ENCODE measurements at regions not wholly inside any gene's neighbourhood (a gene's known extent, or its start where the extent isn't known, plus 50 kb on each side); places are given as distances from the start of the nearest gene placed in this dataset.

GRCh38 chr12:107388263-107388662 is 294.9 kb upstream of the CRY1 start:
- no peak overlapping the region for H3K9ac ChIP-seq (replicated peaks in 1 of 4; ENCODE audit: extremely low read depth in 1 of 4, low read depth in 3 of 4, low read length in 3 of 4)
- H3K23me2 ChIP-seq (ENCODE audit: low read depth, low read length) = no peaks in the 10 kb centered on the region; the same call in 1 of the 2 replicates
- no peak overlapping the region for H2BK5ac ChIP-seq (ENCODE audit: low read depth, low read length)
- H3K79me1 ChIP-seq (ENCODE audit: low read depth, low read length) = no peaks in the 10 kb centered on the region
- no peaks in the 10 kb centered on the region for H4K20me1 ChIP-seq (replicated peaks in 1 of 2; ENCODE audit: control insufficient read depth in 1 of 2, insufficient read depth in 2 of 2, low read length in 2 of 2)
- no peak overlapping the region for H3K4ac ChIP-seq (replicated peaks; ENCODE audit: insufficient read length, low read depth, low read length)
- H2BK120ac ChIP-seq (replicated peaks; ENCODE audit: low read depth, low read length) = no peak overlapping the region
- H3K79me2 ChIP-seq (ENCODE audit: control insufficient read depth in 1 of 2, insufficient read depth in 2 of 2, low read length in 2 of 2) = no peaks in the 10 kb centered on the region
- DNase-seq (ENCODE audit: low read depth in 1 of 2, low spot score in 2 of 2) (no peak), FAIRE-seq (no peak)
- H2BK20ac ChIP-seq (ENCODE audit: low read length) = no peak overlapping the region
- H2BK15ac ChIP-seq (ENCODE audit: low read length) = no peak overlapping the region
- no peak overlapping the region for H3K4me2 ChIP-seq (ENCODE audit: insufficient read depth in 1 of 2, low read depth in 2 of 2, low read length in 2 of 2)
- ChIA-PET POLR2A (ENCODE audit: partially characterized antibody) (no interaction called here), CTCF (ENCODE audit: partially characterized antibody) (no interaction called here)
- H2BK12ac ChIP-seq (ENCODE audit: low read depth, low read length) = no peak overlapping the region
- no peak overlapping the region for H3K18ac ChIP-seq (ENCODE audit: extremely low read depth, low read length)
- no peak overlapping the region for H4K91ac ChIP-seq (replicated peaks; ENCODE audit: insufficient read length, low read length)
- no peak overlapping the region; the same call in 1 of the 2 replicates for H4K8ac ChIP-seq (ENCODE audit: extremely low read depth, insufficient read depth, low read length)
- H3K4me3 ChIP-seq (ENCODE audit: extremely low read depth in 1 of 4, insufficient read depth in 2 of 4, low read depth in 3 of 4, low read length in 4 of 4) = no peak overlapping the region
- H2AK5ac ChIP-seq (ENCODE audit: low read depth, low read length) = no peak overlapping the region
- H3K9me3 ChIP-seq (ENCODE audit: insufficient read depth in 2 of 2, low read depth in 1 of 2, low read length in 1 of 2) = 0 out of 4 replicates have a peak, but pooled peaks cover 3% of the 10 kb centered on the region in 2 experiments
- no peak overlapping the region for H3K56ac ChIP-seq (replicated peaks; ENCODE audit: insufficient read length, low read depth, low read length)
- no peak overlapping the region for H3K14ac ChIP-seq (ENCODE audit: insufficient read length)
- no peaks in the 10 kb centered on the region for H3K27me3 ChIP-seq (replicated peaks in 1 of 4; ENCODE audit: control insufficient read depth in 3 of 4, extremely low read depth in 1 of 4, insufficient read depth in 3 of 4, low read length in 3 of 4)
- H3K23ac ChIP-seq (ENCODE audit: insufficient read length) = no peak overlapping the region
- WGBS, 2 experiments (ENCODE audit: extremely low coverage in 1 of 2, insufficient coverage in 1 of 2, insufficient read length in 1 of 2, insufficient replicate concordance in 2 of 2, low coverage in 1 of 2, low lambda C conversion rate in 2 of 2, missing lambda C conversion rate in 1 of 2) = 88% methylated on average over 1 of the region's 1 CpG; no CpG with 5 or more reads in 1 of the 2 experiments
- H3K36me3 ChIP-seq (ENCODE audit: control insufficient read depth in 2 of 4, insufficient read depth in 4 of 4, low read length in 3 of 4) = no peaks in the 10 kb centered on the region
- peaks cover 0 to 11% (median 4%) of the 10 kb centered on the region in 4 experiments; a peak in 5 of 7 replicates for H3K4me1 ChIP-seq (replicated peaks in 1 of 4; ENCODE audit: control insufficient read depth in 3 of 4, insufficient read depth in 4 of 4, low read length in 3 of 4)
- H2AFZ ChIP-seq (ENCODE audit: low read length) = no peak overlapping the region
- no peak overlapping the region for H3K27ac ChIP-seq (ENCODE audit: low read depth, low read length)
- no peak overlapping the region for H4K5ac ChIP-seq (ENCODE audit: insufficient read length, low read depth, low read length)
- TF ChIP-seq SRF (IDR thresholded peaks at IDR 0.05; ENCODE audit: low read depth, low read length) (no peak), ASH2L (IDR thresholded peaks at IDR 0.05; ENCODE audit: low read length) (no peak), FOSL1 (IDR thresholded peaks at IDR 0.05; ENCODE audit: insufficient read depth, low read depth, low read length) (no peak), TCF12 (IDR thresholded peaks at IDR 0.05; ENCODE audit: low read depth, low read length) (no peak), TAF1 (IDR thresholded peaks at IDR 0.05; ENCODE audit: low read depth, low read length) (no peak), TEAD4 (IDR thresholded peaks at IDR 0.05; ENCODE audit: low read depth, low read length) (no peak), NANOG (IDR thresholded peaks at IDR 0.05; ENCODE audit: insufficient read depth, low read depth, low read length, poor library complexity, severe bottlenecking) (no peak), GTF2F1 (IDR thresholded peaks at IDR 0.05; ENCODE audit: borderline replicate concordance, low read depth, low read length) (no peak), ATF3 (IDR thresholded peaks at IDR 0.05; ENCODE audit: insufficient read depth, low read depth, low read length) (no peak), ATF2 (IDR thresholded peaks at IDR 0.05; ENCODE audit: low read length) (no peak), BCL11A (IDR thresholded peaks at IDR 0.05; ENCODE audit: low read depth in 2 of 2, low read length in 2 of 2) (no peak), BACH1 (IDR thresholded peaks at IDR 0.05; ENCODE audit: low read length) (no peak), RFX5 (IDR thresholded peaks at IDR 0.05; ENCODE audit: borderline replicate concordance, low read depth, low read length) (no peak), POLR2AphosphoS5 (IDR thresholded peaks at IDR 0.05; ENCODE audit: low read depth, low read length) (no peak)

Measured in H1 (cell line).